GM21515 (cell line): ENCODE measurements at regions not wholly inside any gene's neighbourhood (a gene's known extent, or its start where the extent isn't known, plus 50 kb on each side); places are given as distances from the start of the nearest gene placed in this dataset.
"Not testable (repeated sequence)": the region's sequence is repeated elsewhere in the genome, so short reads cannot be mapped to it uniquely, and the experiment has no call there.

ENCODE experiments used
- ATAC-seq: cut with Tn5 transposase; IDR thresholded peaks from one replicate; pipeline ENCODE4 v1.9.1; 2021; ENCODE audit not compliant: unreplicated experiment

GRCh38 chr12:127819056-127819455 lies 447.9 kb upstream of the TMEM132C start:
- no peak for ATAC-seq

DNA sequence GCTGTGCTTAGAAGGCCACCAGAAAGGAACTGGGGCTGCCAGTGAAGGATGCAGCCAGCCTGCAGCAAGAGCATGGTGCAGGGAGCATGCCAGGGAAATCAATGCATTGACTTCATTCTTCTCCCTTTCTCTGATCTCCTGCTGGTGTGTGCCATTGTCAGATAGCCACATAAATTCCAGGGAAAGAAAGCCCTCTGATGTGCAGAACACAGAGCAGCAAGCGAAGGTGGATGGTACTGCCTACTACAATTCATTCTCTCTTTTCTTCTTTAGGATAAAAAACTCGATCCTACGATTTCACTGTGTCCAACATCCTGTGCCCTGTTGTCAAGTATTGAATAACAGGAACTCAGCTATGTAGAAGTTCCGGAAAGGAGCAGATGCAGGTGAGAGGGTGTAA lies 446.7 kb upstream of the TMEM132C start:
- ATAC-seq, result no peak

GRCh38 chr12:127820846-127821245 lies 446.1 kb upstream of the TMEM132C start:
- ATAC-seq, result no peak

DNA sequence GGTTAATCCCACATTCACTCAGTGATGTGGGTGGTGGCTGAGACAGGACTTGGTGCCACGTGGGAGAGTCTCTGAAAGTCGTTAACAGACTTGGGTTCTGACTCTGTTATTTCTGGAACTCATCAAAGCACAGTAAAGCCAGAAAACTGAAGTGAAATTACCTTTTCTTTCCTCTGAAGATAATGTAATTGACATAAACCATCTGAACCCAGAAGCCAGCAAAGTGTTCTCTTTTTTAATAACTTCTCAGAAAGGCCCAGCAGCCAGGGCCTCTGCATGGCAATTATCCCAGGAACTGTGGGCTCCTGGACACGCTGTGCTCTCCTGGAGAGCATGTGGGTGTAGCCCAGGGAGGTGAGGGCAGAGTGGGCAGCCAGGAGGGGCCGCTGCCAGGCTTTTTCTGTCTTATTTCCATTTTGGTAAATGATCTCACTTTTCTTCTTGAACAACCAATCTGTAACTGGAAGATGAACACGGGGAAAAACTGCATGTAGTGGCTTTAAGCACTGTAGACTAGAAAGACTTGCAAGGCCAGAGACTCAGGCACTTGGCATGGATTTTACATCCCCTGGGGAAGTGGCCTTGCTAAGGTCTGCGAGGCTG lies 444.1 kb upstream of the TMEM132C start:
- no peak for ATAC-seq

GRCh38 chr12:127823801-127824200 lies 443.2 kb upstream of the TMEM132C start:
- ATAC-seq, result no peak

GRCh38 chr12:127829281-127830064 lies 437.5 kb upstream of the TMEM132C start:
- no peak for ATAC-seq

DNA sequence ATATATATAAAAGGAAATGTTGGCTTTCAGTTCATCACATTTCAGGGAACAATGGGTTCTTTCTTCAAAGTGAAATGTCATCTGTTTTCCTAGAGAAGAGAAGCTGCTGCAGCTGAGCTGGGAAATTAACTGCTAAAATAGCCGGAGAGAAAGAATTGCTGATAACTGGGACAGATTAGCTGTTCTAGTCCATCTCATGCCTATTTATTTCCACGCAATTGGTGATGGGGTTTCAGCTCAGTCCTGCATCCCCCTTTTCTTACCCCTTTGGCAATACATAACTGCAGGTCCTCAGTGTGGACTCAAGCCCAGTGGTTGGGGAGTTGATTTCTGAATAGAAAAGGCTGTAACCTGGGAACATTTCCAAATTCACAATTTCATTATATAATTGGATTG lies 436.9 kb upstream of the TMEM132C start:
- no peak for ATAC-seq

GRCh38 chr12:127830730-127831129 lies 436.2 kb upstream of the TMEM132C start:
- ATAC-seq, result no peak

GRCh38 chr12:127832172-127832571 lies 434.8 kb upstream of the TMEM132C start:
- ATAC-seq, result no peak

DNA sequence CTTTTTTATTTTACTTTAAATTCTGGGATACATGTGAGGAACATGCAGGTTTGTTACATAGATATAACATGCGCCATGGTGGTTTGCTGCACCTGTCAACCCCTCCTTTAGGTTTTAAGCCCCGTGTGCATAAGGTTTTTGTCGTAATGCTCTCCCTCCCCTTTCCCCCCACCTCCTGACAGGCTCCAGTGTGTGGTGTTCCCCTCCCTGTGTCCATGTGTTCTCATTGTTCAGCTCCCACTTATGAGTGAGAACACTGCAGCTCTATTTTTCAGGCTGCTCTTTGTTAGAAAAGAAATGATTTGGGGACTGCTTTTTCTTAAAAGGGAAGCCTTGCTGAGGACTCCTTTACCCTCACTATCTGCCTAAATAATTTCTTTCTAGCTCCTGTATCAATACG lies 430.2 kb upstream of the TMEM132C start:
- not testable (repeated sequence) for ATAC-seq

- ATAC-seq, result no peak
Observed at GRCh38 chr12:127857661-127858060, 409.3 kb upstream of the TMEM132C start.

DNA sequence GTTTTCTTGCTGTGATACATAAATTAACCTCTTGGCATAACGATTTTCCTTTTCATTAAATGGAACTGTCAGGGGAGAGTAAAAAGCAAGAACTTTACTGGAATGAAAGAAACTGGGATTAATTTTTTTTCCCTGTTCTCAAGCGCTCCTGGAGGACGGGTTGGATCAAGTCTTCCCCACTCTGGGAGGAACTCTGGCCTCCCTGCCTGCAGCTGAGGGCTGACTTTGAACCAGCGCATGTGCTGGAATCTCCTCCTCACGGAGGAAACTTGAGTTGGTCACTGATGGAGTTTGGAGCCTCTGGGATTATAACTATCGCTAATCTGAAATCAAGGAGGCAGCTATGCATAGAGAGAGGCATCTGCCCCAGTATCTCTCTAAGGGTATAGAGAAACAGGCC lies 406.4 kb upstream of the TMEM132C start:
- no peak for ATAC-seq

DNA sequence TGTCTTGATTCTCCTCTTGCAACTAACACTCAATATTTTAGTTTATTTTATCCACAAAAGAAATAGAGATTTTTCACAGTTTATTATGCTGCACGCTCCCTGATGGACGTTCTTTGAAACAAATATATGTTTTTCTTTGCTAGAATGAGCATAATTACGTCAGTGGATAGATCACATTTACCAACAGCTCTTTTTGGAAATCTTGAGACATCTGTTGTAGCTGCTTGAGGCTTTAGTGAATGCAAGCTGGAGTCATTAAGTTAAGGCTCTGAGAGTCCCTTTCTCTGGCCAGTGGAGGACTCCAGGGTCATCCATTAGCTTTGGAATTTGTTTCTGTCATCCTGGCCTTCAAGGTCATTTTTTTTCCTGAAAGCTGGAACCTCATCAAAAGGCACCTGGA lies 405.6 kb upstream of the TMEM132C start:
- ATAC-seq, result no peak

GRCh38 chr12:127873306-127873705 lies 393.7 kb upstream of the TMEM132C start:
- no peak for ATAC-seq

GRCh38 chr12:127881371-127882140 lies 385.4 kb upstream of the TMEM132C start:
- no peak for ATAC-seq

DNA sequence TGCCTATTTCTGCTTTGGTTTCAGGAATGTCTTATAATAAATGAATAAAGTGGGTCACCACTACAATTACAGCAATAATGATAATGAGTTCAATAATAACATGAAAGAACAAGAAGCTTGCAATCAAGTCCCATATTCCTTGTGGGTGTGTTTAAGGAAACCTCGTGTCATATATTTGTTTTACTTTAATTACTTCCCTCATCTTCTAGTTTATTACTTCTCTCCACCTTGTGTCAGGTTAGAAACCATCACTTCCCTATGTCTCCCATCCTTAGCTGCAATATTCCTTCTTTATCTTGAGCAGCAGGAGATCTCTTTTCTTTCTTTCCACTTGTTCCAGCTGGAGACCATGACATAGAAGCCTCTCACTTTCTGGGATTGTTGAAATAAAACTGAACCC lies 384.0 kb upstream of the TMEM132C start:
- no peak for ATAC-seq

DNA sequence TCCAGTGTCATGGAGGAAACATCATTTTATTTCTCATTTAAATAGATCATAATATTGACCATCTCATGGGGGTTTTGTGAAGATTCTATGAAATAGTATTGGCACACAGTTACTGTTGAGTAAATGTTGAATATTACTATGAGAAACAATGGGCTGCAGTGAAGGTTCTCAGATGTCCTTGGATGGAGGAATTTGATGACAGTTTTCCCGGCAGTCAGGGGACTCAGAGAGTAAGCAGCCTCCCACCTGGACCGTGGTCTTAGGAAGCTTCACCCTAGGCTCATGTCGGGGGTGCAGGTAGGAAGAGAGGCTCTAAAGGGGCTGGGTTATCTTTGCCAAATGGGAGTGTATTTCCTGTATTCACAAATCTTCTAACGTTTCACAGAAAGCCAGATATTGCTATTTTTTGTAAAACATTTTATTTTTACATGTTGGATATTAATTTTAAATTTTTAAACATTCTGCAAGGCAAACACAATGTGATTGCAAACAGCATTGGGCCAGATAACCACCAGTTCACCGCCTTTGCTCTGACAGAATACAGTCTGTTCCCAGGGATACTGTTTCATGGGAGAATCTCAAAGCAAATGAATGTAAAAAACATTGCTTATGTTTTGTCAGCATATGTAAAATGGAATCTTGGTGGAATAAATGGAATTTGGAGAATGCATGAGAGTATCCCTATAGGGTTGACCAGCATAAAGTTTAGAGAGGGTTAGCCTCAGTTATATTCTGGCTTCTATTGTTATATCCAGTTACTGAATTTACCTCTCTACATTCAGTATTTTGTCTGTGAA lies 380.8 kb upstream of the TMEM132C start:
- no peak for ATAC-seq

DNA sequence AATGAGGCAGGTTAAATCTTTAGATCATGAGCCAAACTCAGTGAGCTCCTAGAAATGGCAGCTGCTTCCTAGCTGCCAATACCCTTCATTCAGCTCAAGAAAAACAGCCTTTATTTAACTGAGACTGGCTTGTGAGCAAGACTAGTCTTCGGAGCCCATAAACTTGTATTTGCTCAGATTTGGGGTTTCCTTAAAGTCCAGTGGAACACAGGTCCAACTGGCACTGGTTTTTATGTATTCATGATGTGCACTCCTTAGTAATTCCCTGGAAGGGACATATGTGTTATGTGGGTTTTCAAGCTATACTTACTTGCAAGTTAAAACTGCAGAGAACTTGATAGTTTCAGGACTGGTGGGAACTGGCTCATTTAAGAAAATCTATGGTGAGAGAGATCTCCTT lies 380.1 kb upstream of the TMEM132C start:
- no peak for ATAC-seq

- no peak for ATAC-seq
Observed at GRCh38 chr12:127888943-127889719, 377.8 kb upstream of the TMEM132C start.

GRCh38 chr12:127893895-127894609 lies 372.9 kb upstream of the TMEM132C start:
- ATAC-seq, result no peak
